GM12873 (cell line): ENCODE measurements at regions not wholly inside any gene's neighbourhood (a gene's known extent, or its start where the extent isn't known, plus 50 kb on each side); places are given as distances from the start of the nearest gene placed in this dataset.

ENCODE experiments used
- TF ChIP-seq, protein P1 (sequence below): IDR thresholded peaks from 2 replicates; pipeline ENCODE4 v1.5.1; 2012; ENCODE audit warnings: low read depth, mild to moderate bottlenecking, moderate library complexity, low read length, control low read depth; ENCODE audit not compliant: insufficient read depth; ENCODE audit errors: missing control alignments

DNA sequence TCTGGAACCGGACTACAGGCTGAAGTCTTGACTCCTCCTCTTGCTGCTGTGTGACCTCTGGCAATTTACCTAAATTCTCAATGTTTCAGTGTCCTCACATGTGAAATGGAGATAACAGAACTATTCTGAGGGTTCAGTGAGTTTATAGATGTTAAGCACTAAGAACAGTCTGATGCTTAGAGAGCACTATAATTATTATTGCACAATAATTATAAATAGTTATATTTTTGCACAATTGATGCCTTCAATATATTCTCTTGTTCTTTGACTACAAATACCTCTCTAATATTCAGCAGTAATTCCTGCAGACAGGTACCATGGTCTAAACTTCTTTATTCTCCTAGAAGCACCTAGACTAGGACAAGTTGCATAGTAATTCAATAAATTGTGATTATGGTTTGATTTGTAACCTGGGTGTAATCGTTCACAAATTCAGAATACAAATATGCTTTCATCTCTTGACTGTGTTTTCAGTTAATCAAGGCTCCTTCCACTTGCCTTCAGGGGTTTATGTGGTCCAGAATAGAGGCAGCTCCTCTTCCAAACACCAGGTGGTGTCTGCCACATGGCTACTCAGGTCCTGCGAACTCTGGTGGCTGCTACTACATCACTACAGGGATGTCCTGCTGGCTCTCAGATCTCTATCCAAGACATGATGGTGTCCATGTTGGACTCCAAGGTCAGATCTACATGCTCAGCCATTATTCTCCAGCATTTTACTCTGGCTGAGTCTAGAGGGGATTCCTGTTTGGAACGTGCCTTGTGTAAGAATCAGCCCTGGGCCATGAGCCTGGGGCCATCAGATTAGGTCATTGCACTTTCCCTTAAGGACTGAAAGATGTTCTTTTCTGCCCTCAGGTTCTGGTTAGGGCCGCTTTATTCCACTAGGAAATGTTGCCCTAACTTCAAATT is 103.4 kb downstream of the QRFPR start:
- TF ChIP-seq, protein P1, sequence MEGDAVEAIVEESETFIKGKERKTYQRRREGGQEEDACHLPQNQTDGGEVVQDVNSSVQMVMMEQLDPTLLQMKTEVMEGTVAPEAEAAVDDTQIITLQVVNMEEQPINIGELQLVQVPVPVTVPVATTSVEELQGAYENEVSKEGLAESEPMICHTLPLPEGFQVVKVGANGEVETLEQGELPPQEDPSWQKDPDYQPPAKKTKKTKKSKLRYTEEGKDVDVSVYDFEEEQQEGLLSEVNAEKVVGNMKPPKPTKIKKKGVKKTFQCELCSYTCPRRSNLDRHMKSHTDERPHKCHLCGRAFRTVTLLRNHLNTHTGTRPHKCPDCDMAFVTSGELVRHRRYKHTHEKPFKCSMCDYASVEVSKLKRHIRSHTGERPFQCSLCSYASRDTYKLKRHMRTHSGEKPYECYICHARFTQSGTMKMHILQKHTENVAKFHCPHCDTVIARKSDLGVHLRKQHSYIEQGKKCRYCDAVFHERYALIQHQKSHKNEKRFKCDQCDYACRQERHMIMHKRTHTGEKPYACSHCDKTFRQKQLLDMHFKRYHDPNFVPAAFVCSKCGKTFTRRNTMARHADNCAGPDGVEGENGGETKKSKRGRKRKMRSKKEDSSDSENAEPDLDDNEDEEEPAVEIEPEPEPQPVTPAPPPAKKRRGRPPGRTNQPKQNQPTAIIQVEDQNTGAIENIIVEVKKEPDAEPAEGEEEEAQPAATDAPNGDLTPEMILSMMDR = peak; percentile 68

DNA sequence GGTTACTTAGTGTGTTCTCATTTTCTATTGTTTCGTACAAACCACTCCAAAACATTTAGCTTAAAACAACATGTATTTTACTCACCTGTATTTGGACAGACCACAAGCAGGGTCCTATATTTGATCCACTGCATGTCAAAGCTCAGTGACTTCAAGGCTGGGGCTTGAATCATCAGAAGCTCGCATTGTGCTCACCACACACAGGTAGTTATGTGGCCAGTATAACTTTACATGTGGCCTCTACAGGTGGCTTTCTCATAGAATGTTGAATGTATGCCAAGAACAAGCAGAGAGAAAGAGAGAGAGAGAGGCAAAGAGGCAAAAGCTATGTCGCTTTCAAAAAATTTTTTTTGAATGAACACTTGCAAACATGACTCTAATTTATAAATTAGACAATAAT is 107.6 kb downstream of the QRFPR start:
- TF ChIP-seq, protein P1 = no peak

DNA sequence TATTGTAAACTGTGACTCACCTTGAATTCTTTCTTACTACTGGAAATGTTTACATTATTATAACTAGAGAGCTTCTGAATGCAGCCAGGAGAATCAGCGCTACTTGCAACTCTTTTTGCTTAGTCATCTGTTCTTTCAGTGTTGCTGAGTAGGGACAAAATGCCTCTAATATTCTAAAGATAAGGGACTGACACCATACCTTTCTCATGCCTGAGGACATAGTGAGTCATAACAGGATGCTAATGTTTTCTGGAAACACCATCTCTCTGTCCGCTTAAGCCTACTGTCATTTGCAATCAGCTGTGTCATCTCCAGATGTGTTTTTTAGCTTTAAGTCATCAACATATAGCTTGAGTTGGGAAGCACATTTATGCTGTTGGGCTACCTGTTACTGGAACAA is 108.3 kb downstream of the QRFPR start:
- TF ChIP-seq, protein P1 = no peak

GRCh38 chr4:121270389-121270788 is 106.3 kb upstream of the TNIP3 start:
- TF ChIP-seq, protein P1 = no peak

DNA sequence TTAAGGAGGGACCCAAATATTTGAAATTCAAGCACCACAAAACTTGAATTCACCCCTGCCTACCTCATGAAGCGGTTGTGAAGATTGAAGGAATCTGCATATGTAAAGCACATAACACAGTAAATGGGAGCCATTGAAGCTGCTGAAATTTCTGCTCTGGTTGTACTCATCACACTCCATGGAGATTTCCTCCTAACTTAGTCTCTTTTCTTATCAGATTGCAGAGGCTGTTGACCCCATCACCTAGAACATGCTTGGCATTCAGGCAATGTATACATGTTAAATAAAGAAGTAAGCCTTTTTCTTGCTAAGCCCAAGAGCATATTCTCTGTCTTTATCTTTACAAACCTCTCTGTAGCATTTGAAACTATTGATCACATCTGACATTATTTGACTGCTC is 104.9 kb upstream of the TNIP3 start:
- TF ChIP-seq, protein P1 = no peak

- TF ChIP-seq, protein P1 = no peak
Observed at GRCh38 chr4:121266982-121267381, 102.9 kb upstream of the TNIP3 start.

- TF ChIP-seq, protein P1 = no peak
Observed at GRCh38 chr4:121256887-121257466, 92.9 kb upstream of the TNIP3 start.
